GM18511 (cell line): ENCODE measurements at regions not wholly inside any gene's neighbourhood (a gene's known extent, or its start where the extent isn't known, plus 50 kb on each side); places are given as distances from the start of the nearest gene placed in this dataset.

Source experiments
- ATAC-seq: cut with Tn5 transposase; IDR thresholded peaks from one replicate; pipeline ENCODE4 v1.9.1; 2021; ENCODE audit warnings: mild to moderate bottlenecking, moderate library complexity; ENCODE audit not compliant: unreplicated experiment

DNA sequence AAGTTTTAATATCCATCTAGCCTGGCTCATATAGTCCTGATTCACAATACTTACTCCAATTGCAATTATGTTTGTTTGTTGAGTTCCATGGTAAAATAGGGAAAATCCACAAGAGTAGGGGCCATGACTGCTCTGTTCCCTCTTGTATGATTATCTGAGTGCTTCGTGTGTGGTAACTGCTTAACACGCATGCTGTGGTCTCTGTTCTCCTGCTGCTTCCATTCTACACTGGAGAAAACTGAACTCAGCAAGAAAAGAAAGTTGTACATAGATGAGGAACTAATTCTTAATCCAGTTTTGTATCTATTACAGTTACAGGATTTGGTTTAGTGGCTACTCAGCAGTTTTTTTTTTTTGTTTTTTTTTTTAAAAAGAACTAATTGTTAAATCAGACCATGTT lies 223.0 kb upstream of the SATB1 start:
- ATAC-seq: no peak

DNA sequence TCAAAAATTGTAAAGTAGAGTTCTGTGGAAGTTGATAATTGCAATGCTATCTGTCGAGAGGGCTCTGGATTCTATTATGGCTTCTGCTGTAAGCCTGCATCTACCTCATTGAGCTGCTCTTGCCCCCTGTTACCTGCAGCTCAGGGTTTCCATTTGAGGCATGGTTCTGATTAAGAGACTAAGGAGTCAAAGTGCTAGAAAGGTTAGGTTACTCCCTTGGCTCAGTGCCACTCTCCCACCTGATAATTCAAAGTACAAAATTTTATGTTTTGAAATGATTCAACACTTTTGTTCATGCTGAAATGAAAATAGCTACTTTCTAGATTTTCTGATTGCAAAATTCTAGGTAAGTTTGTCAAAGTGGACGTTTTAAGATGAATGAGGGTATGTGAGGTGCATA lies 220.5 kb upstream of the SATB1 start:
- ATAC-seq: no peak

DNA sequence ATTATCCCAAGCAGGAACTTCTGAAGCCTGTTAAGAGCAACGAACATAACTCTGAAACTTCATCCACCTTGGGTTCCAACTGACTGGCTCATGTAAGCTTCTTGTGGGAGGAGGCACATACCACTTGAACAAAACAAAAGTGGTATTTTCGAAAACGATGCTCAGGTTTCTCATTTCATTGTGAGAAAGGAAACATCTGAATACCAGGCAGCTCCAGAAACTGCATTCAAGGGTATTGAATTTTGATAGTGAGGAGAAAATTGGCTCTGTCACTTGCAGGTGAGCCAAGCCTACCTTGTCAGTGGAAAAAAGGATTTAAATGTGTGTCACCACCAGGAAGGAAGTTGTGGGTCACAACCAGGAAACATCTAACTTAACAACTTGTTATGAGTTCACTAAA lies 218.1 kb upstream of the SATB1 start:
- ATAC-seq: no peak

GRCh38 chr3:18641916-18642315 lies 216.8 kb upstream of the SATB1 start:
- ATAC-seq: no peak

- no peak for ATAC-seq
These were observed 210.1 kb upstream of the SATB1 start for GRCh38 chr3:18635215-18635614.

GRCh38 chr3:18634461-18634860 lies 209.3 kb upstream of the SATB1 start:
- ATAC-seq: no peak

- no peak for ATAC-seq
These were observed 207.9 kb upstream of the SATB1 start for GRCh38 chr3:18633002-18633401.

DNA sequence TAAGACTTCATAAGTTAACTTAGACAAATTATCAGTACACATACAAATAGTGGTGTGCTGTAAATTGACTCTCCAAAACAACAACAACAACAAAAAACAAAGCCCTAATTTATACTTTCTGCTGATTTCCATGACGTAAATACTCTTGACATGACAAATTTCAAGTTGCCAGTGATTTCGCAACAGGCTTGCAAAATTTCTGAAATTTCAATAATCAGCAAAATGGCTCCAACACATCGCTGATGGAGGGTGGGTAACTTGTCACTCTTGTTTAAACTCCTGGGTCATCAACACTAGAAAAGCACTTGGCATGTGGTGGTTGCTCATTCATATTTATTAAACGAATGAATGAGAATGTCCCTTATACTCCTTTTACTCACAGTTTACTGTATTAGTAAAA lies 205.2 kb upstream of the SATB1 start:
- no peak for ATAC-seq

- ATAC-seq: no peak
These were observed 199.9 kb upstream of the SATB1 start for GRCh38 chr3:18625085-18625484.

GRCh38 chr3:18623220-18623619 lies 198.1 kb upstream of the SATB1 start:
- no peak for ATAC-seq

DNA sequence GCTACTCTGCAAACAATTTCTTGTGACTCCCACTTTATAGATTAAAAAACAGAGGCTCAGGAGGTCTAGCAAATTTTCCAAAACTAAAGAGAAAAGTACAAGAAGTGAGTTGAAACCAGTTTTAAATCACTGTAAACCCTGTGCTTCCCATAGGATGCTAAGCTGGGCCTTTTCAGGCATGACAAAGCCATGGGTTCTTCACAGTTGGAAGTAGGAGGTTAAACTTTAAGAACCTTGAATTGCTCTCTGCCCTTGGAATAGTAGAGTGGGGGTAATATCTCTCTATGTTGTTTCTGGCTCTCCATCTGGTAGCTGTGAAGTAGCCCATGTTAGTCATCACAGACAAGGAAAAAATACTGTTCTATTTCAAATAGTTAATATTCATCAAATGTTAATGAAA lies 193.6 kb upstream of the SATB1 start:
- ATAC-seq: no peak

- ATAC-seq: no peak
These were observed 186.9 kb upstream of the SATB1 start for GRCh38 chr3:18611991-18612390.

GRCh38 chr3:18609187-18609586 lies 184.0 kb upstream of the SATB1 start:
- ATAC-seq: no peak

DNA sequence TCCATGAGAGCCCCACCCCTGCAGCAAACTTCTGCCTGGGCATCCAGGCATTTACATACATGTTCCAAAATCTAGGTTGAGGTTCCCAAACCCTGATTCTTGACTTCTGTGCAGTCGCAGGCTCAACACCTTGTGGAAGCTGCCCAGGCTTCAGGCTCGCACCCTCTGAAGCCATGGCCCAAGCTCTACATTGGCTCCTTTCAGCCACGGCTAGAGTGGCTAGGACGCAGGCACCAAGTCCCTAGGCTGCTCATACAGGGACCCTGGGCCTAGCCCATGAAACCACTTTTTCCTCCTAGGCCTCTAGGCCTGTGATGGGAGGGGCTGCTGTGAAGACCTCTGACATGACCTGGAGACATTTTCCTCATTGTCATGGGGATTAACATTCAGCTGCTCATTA lies 172.8 kb upstream of the SATB1 start:
- no peak for ATAC-seq

DNA sequence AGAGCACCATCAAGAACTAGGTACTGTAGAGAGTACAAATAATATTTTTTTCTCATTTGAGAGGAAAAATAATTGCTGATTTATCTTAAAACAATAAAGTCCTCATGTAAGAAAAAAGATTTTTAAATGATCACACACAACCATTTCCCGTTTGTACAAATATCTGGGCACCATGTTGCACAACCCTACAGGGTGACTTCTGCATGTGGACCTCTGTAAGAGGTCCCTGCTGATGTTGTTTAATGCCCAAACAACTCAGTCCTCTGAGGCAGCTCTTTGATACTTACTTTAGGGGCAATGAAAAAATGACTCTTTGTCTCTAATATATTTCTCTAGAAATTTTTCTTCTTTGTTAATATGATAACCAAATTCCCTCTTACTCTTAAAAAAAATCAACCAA lies 168.1 kb upstream of the SATB1 start:
- ATAC-seq: no peak

GRCh38 chr3:18591120-18591519 lies 166.0 kb upstream of the SATB1 start:
- no peak for ATAC-seq

DNA sequence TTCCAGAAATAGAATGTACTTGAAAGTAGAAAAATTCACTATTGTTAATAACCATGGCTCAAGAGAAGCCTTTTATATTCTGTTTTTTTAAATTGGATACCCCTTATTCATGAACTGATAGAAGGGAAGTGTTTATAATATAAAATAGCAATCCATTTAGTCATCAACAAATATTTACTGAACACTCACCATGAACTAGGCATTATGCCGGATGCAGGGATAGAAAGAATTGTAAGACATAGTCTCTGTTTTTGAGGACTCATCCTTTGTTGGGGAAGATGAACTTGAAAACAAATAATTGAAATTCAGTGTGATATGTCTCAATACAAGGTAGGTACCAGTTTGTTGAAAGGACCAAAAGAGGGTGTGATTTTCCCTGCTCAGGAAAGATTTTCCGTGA lies 160.9 kb upstream of the SATB1 start:
- ATAC-seq: no peak

GRCh38 chr3:18585004-18585968 lies 160.1 kb upstream of the SATB1 start:
- ATAC-seq: no peak

GRCh38 chr3:18580268-18580667 lies 155.1 kb upstream of the SATB1 start:
- ATAC-seq: no peak

DNA sequence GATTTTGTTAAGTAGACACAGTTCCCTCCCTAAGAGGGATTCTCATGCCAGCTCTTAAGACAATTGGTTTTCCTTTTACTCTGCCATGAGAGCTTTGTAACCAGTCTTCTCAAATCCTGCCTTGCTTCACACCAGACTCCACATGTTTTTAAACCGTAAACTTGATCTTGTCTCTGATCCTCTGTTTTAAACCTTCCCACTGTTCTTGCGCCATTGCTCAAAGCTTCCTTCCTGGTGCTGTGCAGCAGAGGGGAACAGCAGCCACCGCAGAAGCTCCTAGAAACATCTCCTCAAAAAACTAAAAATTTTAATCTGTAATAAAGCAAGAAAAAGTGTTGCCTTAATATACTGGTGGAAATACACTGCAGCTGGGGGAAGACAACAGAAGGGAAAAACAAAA lies 154.5 kb upstream of the SATB1 start:
- no peak for ATAC-seq

- no peak for ATAC-seq
These were observed 150.4 kb upstream of the SATB1 start for GRCh38 chr3:18575573-18575972.

- ATAC-seq: no peak
These were observed 147.7 kb upstream of the SATB1 start for GRCh38 chr3:18572809-18573208.

GRCh38 chr3:18567293-18567692 lies 142.2 kb upstream of the SATB1 start:
- no peak for ATAC-seq
